ENCODE measurements at regions not wholly inside any gene's neighbourhood (a gene's known extent, or its start where the extent isn't known, plus 50 kb on each side); places are given as distances from the start of the nearest gene placed in this dataset.

GRCh38 chr7:22566592-22566991 is 66.6 kb upstream of the STEAP1B start:
- Mint-ChIP-seq H3K4me3 (no peak overlapping the region), H3K27me3 (ENCODE audit: low read depth in 2 of 2) (peaks cover 33 to 78% of the 10 kb centered on the region in 2 donors), H3K9me3 (no peaks in the 10 kb centered on the region), H3K27ac (no peak overlapping the region), H3K4me1 (peaks cover 6 to 14% of the 10 kb centered on the region in 2 donors), H3K36me3 (no peaks in the 10 kb centered on the region)
- 73% methylated on average over 3 of the region's 4 CpGs for WGBS (ENCODE audit: insufficient coverage)
- Histone ChIP-seq H3K4me1 (ENCODE audit: control insufficient read depth, insufficient read depth, low read length) (peaks cover 23% of the 10 kb centered on the region), H3K27ac (ENCODE audit: low read length) (no peak overlapping the region), H3K9me3 (ENCODE audit: control insufficient read depth, insufficient read depth, low read length) (no peaks in the 10 kb centered on the region), H3K36me3 (ENCODE audit: control insufficient read depth, insufficient read depth, low read length) (no peaks in the 10 kb centered on the region), H3K27me3 (ENCODE audit: control insufficient read depth, insufficient read depth, low read length) (peaks cover 12% of the 10 kb centered on the region), H3K4me3 (ENCODE audit: low read length) (no peak overlapping the region)
- DNase-seq (no peak), ATAC-seq (no peak)
- intact Hi-C loops (cut with micrococcal nuclease): no loop called here
- no peak for TF ChIP-seq CTCF (IDR thresholded peaks at IDR 0.05)

- Mint-ChIP-seq H3K4me1 (peaks cover 6 to 14% of the 10 kb centered on the region in 2 donors), H3K36me3 (no peaks in the 10 kb centered on the region), H3K27me3 (ENCODE audit: low read depth in 2 of 2) (peaks cover 33 to 74% of the 10 kb centered on the region in 2 donors), H3K4me3 (no peak overlapping the region), H3K27ac (no peak overlapping the region), H3K9me3 (no peaks in the 10 kb centered on the region)
- TF ChIP-seq CTCF (IDR thresholded peaks at IDR 0.05): no peak
- intact Hi-C loops (cut with micrococcal nuclease): no loop called here
- no peaks in the 10 kb centered on the region for H3K36me3 ChIP-seq (ENCODE audit: control insufficient read depth, insufficient read depth, low read length)
- no peak for DNase-seq
- H3K27me3 ChIP-seq (ENCODE audit: control insufficient read depth, insufficient read depth, low read length): peaks cover 12% of the 10 kb centered on the region
- H3K9me3 ChIP-seq (ENCODE audit: control insufficient read depth, insufficient read depth, low read length): no peaks in the 10 kb centered on the region
- no peak overlapping the region for H3K27ac ChIP-seq (ENCODE audit: low read length)
- no peak overlapping the region for H3K4me3 ChIP-seq (ENCODE audit: low read length)
- H3K4me1 ChIP-seq (ENCODE audit: control insufficient read depth, insufficient read depth, low read length): peaks cover 23% of the 10 kb centered on the region
- 80% methylated on average over 4 of the region's 4 CpGs for WGBS (ENCODE audit: insufficient coverage)
- ATAC-seq: no peak
Observed at GRCh38 chr7:22566176-22566575, 66.2 kb upstream of the STEAP1B start.

DNA sequence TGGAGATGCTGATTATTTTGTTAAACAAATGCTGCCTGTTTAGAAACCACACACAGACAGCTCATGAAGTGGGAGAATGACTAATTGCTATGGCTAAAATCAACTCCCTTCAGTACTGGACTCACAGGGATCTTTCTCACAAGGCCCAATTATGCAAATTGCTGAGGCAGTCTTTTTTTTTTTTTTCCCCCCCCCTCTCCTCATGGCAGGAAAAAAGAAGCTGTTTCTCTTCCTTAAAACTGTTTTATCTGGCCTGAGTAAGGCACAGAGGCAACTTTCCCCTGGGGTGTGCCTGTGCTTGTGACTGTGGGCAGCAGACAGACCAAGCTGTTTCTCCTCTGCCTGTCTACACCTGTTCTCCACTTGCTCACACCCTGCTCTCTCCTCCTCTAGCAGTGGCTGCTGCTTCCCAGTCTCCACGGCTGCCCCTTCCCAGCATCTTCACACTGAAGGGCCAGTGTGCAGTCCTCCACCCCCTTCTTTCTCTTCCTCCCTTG is 65.4 kb upstream of the STEAP1B start:
- ATAC-seq (no peak), DNase-seq (no peak)
- H3K27ac Mint-ChIP-seq: no peak overlapping the region
- Histone ChIP-seq H3K4me3 (ENCODE audit: low read length) (no peak overlapping the region), H3K27ac (ENCODE audit: low read length) (no peak overlapping the region), H3K36me3 (ENCODE audit: control insufficient read depth, insufficient read depth, low read length) (no peaks in the 10 kb centered on the region), H3K27me3 (ENCODE audit: control insufficient read depth, insufficient read depth, low read length) (peaks cover 12% of the 10 kb centered on the region), H3K9me3 (ENCODE audit: control insufficient read depth, insufficient read depth, low read length) (no peaks in the 10 kb centered on the region), H3K4me1 (ENCODE audit: control insufficient read depth, insufficient read depth, low read length) (peaks cover 23% of the 10 kb centered on the region)
- H3K36me3 Mint-ChIP-seq: no peaks in the 10 kb centered on the region
- 33% methylated on average over 1 of the region's 1 CpG for WGBS (ENCODE audit: insufficient coverage)
- no peaks in the 10 kb centered on the region for H3K9me3 Mint-ChIP-seq
- no peak overlapping the region for H3K4me3 Mint-ChIP-seq
- TF ChIP-seq CTCF (IDR thresholded peaks at IDR 0.05): no peak
- peaks cover 6 to 14% of the 10 kb centered on the region in 2 donors for H3K4me1 Mint-ChIP-seq
- intact Hi-C loops (cut with micrococcal nuclease): no loop called here
- peaks cover 33 to 69% of the 10 kb centered on the region in 2 donors for H3K27me3 Mint-ChIP-seq (ENCODE audit: low read depth in 2 of 2)

- no peak for TF ChIP-seq CTCF (IDR thresholded peaks at IDR 0.05)
- Histone ChIP-seq H3K9me3 (ENCODE audit: control insufficient read depth, insufficient read depth, low read length) (no peaks in the 10 kb centered on the region), H3K27ac (ENCODE audit: low read length) (no peak overlapping the region), H3K36me3 (ENCODE audit: control insufficient read depth, insufficient read depth, low read length) (no peaks in the 10 kb centered on the region), H3K27me3 (ENCODE audit: control insufficient read depth, insufficient read depth, low read length) (peaks cover 12% of the 10 kb centered on the region), H3K4me3 (ENCODE audit: low read length) (no peak overlapping the region), H3K4me1 (ENCODE audit: control insufficient read depth, insufficient read depth, low read length) (peaks cover 23% of the 10 kb centered on the region)
- no peaks in the 10 kb centered on the region for H3K9me3 Mint-ChIP-seq
- ATAC-seq (no peak), DNase-seq (no peak)
- 45% methylated on average over 5 of the region's 6 CpGs for WGBS (ENCODE audit: insufficient coverage)
- no peaks in the 10 kb centered on the region for H3K36me3 Mint-ChIP-seq
- peaks cover 6 to 14% of the 10 kb centered on the region in 2 donors for H3K4me1 Mint-ChIP-seq
- peaks cover 33 to 64% of the 10 kb centered on the region in 2 donors for H3K27me3 Mint-ChIP-seq (ENCODE audit: low read depth in 2 of 2)
- intact Hi-C loops (cut with micrococcal nuclease): no loop called here
- no peak overlapping the region for H3K4me3 Mint-ChIP-seq
- H3K27ac Mint-ChIP-seq: no peak overlapping the region
Observed at GRCh38 chr7:22564511-22565045, 64.6 kb upstream of the STEAP1B start.
